GM18520 (cell line): ENCODE measurements at regions not wholly inside any gene's neighbourhood (a gene's known extent, or its start where the extent isn't known, plus 50 kb on each side); places are given as distances from the start of the nearest gene placed in this dataset.

ENCODE experiments used
- ATAC-seq: cut with Tn5 transposase; IDR thresholded peaks from one replicate; pipeline ENCODE4 v1.9.1; 2021; ENCODE audit not compliant: unreplicated experiment

GRCh38 chr4:136863756-136864155, 668.5 kb downstream of the PCDH18 start:
- no peak for ATAC-seq

GRCh38 chr4:136862653-136863052, 669.6 kb downstream of the PCDH18 start:
- ATAC-seq = no peak

GRCh38 chr4:136861091-136861490, 671.2 kb downstream of the PCDH18 start:
- no peak for ATAC-seq

GRCh38 chr4:136858903-136859302, 673.4 kb downstream of the PCDH18 start:
- ATAC-seq = no peak

GRCh38 chr4:136855886-136856285, 676.4 kb downstream of the PCDH18 start:
- ATAC-seq = no peak

- no peak for ATAC-seq
Observed at GRCh38 chr4:136850446-136850845, 681.8 kb downstream of the PCDH18 start.

- ATAC-seq = no peak
Observed at GRCh38 chr4:136847881-136848621, 684.2 kb downstream of the PCDH18 start.

GRCh38 chr4:136841526-136841925, 690.8 kb downstream of the PCDH18 start:
- peak; percentile 97 for ATAC-seq

- no peak for ATAC-seq
Observed at GRCh38 chr4:136838607-136839006, 693.7 kb downstream of the PCDH18 start.

- ATAC-seq = no peak
Observed at GRCh38 chr4:136831553-136831952, 700.7 kb downstream of the PCDH18 start.

GRCh38 chr4:136829280-136829679, 703.0 kb downstream of the PCDH18 start:
- ATAC-seq = no peak

GRCh38 chr4:136823020-136823419, 709.3 kb downstream of the PCDH18 start:
- no peak for ATAC-seq

GRCh38 chr4:136818811-136819330, 713.4 kb downstream of the PCDH18 start:
- no peak for ATAC-seq

GRCh38 chr4:136812100-136812880, 720.0 kb downstream of the PCDH18 start:
- no peak for ATAC-seq

- no peak for ATAC-seq
Observed at GRCh38 chr4:136811496-136812077, 720.7 kb downstream of the PCDH18 start.

GRCh38 chr4:136810626-136811025, 721.7 kb downstream of the PCDH18 start:
- no peak for ATAC-seq

GRCh38 chr4:136806844-136807243, 725.5 kb downstream of the PCDH18 start:
- no peak for ATAC-seq

- ATAC-seq = no peak
Observed at GRCh38 chr4:136805617-136806016, 726.7 kb downstream of the PCDH18 start.

GRCh38 chr4:136803433-136803832, 728.9 kb downstream of the PCDH18 start:
- ATAC-seq = no peak

- no peak for ATAC-seq
Observed at GRCh38 chr4:136800248-136800647, 732.0 kb downstream of the PCDH18 start.

GRCh38 chr4:136796953-136797352, 735.3 kb downstream of the PCDH18 start:
- ATAC-seq = no peak

- no peak for ATAC-seq
Observed at GRCh38 chr4:136793848-136794247, 738.4 kb downstream of the PCDH18 start.
